Endodermal cell (in vitro differentiated cells): ENCODE measurements at regions not wholly inside any gene's neighbourhood (a gene's known extent, or its start where the extent isn't known, plus 50 kb on each side); places are given as distances from the start of the nearest gene placed in this dataset.
"Not testable (repeated sequence)": the region's sequence is repeated elsewhere in the genome, so short reads cannot be mapped to it uniquely, and the experiment has no call there.

Source experiments
- DNase-seq: peaks from one replicate; pipeline ENCODE4 v3.0.0-alpha.2; 2017
- H3K27ac ChIP-seq: 2 replicates; pipeline ENCODE4 v1.5.1; 2013; ENCODE audit warnings: mild to moderate bottlenecking, low read depth, low read length, moderate library complexity
- H3K27me3 ChIP-seq: 2 replicates; pipeline ENCODE4 v1.6.1; 2013; ENCODE audit warnings: mild to moderate bottlenecking, low read length, moderate library complexity; ENCODE audit not compliant: insufficient read depth, control insufficient read depth, poor library complexity, severe bottlenecking
- H3K36me3 ChIP-seq: 2 replicates; pipeline ENCODE4 v1.7.0; 2013; ENCODE audit warnings: mild to moderate bottlenecking, low read length, moderate library complexity; ENCODE audit not compliant: control insufficient read depth, insufficient read depth
- H3K4me1 ChIP-seq: one replicate; pipeline ENCODE4 v1.7.0; 2013; ENCODE audit warnings: low read length; ENCODE audit not compliant: control insufficient read depth, insufficient read depth
- H3K4me3 ChIP-seq: 2 replicates; pipeline ENCODE4 v1.5.1; 2013; ENCODE audit warnings: mild to moderate bottlenecking, low read length, moderate library complexity
- H3K9ac ChIP-seq: 2 replicates; pipeline ENCODE4 v1.6.1; 2013; ENCODE audit warnings: mild to moderate bottlenecking, low read length, moderate library complexity; ENCODE audit not compliant: poor library complexity, severe bottlenecking; ENCODE audit errors: extremely low read depth
- H3K9me3 ChIP-seq: 2 replicates; pipeline ENCODE4 v1.6.1; 2013; ENCODE audit warnings: mild to moderate bottlenecking, low read length, moderate library complexity; ENCODE audit not compliant: control insufficient read depth
- H3K27ac Mint-ChIP-seq: 2 replicates; pipeline ENCODE4 v1.8.0; 2020; ENCODE audit warnings: mixed read lengths
- H3K27me3 Mint-ChIP-seq: 2 replicates; pipeline ENCODE4 v1.8.0; 2021; ENCODE audit warnings: mild to moderate bottlenecking, mixed read lengths; ENCODE audit not compliant: insufficient read depth
- H3K36me3 Mint-ChIP-seq: 2 replicates; pipeline ENCODE4 v1.8.0; 2020; ENCODE audit warnings: low read depth, mixed read lengths
- H3K4me1 Mint-ChIP-seq: 2 replicates; pipeline ENCODE4 v1.8.0; 2020; ENCODE audit warnings: mixed read lengths
- H3K4me3 Mint-ChIP-seq: 2 replicates; pipeline ENCODE4 v1.8.0; 2020; ENCODE audit warnings: mild to moderate bottlenecking, moderate library complexity, mixed read lengths
- H3K9me3 Mint-ChIP-seq: 2 replicates; pipeline ENCODE4 v1.8.0; 2020; ENCODE audit warnings: mild to moderate bottlenecking, mixed read lengths
- WGBS, 2 experiments: methylation state at CpG; one replicate each; pipeline versions ENCODE4 v1.1.5 to v1.1.7; 2013; ENCODE audit warnings: missing lambda C conversion rate in 2 of 2, mixed read lengths in 1 of 2; ENCODE audit not compliant: insufficient coverage in 1 of 2, insufficient read length in 1 of 2; 5-methylcytosine and 5-hydroxymethylcytosine counted together

GRCh38 chr15:20069043-20069442 lies 472.6 kb downstream of the GOLGA6L6 start:
- H3K9me3 ChIP-seq, H3K36me3 Mint-ChIP-seq, H3K4me1 ChIP-seq, H3K27me3 ChIP-seq, H3K36me3 ChIP-seq, H3K4me3 Mint-ChIP-seq, H3K9me3 Mint-ChIP-seq, H3K27me3 Mint-ChIP-seq, H3K27ac Mint-ChIP-seq, H3K27ac ChIP-seq, DNase-seq, H3K4me3 ChIP-seq, H3K9ac ChIP-seq, H3K4me1 Mint-ChIP-seq: not testable (repeated sequence)
- 100% methylated on average over 3 of the region's 5 CpGs; no CpG with 5 or more reads in 1 of the 2 experiments for WGBS, 2 experiments

- H3K36me3 ChIP-seq, H3K9me3 ChIP-seq, H3K27ac Mint-ChIP-seq, H3K27ac ChIP-seq, H3K27me3 Mint-ChIP-seq, H3K4me1 ChIP-seq, H3K4me3 ChIP-seq, H3K36me3 Mint-ChIP-seq, H3K4me1 Mint-ChIP-seq, H3K4me3 Mint-ChIP-seq, H3K9ac ChIP-seq, H3K27me3 ChIP-seq: not testable (repeated sequence)
- peaks cover 14% of the 10 kb centered on the region for H3K9me3 Mint-ChIP-seq
- DNase-seq = peak; percentile 3
- WGBS, 2 experiments = 13 to 43% methylated on average over 1 to 2 of the region's 5 CpGs
Measured at GRCh38 chr15:20066173-20066572, 475.4 kb downstream of the GOLGA6L6 start.

GRCh38 chr15:20065508-20065907 lies 476.1 kb downstream of the GOLGA6L6 start:
- not testable (repeated sequence) for H3K9me3 ChIP-seq, H3K9ac ChIP-seq, H3K4me1 ChIP-seq, H3K4me3 Mint-ChIP-seq, H3K27me3 ChIP-seq, H3K36me3 ChIP-seq, H3K4me3 ChIP-seq, H3K36me3 Mint-ChIP-seq, H3K27ac ChIP-seq, DNase-seq, H3K27me3 Mint-ChIP-seq, H3K27ac Mint-ChIP-seq, H3K4me1 Mint-ChIP-seq
- WGBS, 2 experiments = 87% methylated on average over 6 of the region's 10 CpGs; no CpG with 5 or more reads in 1 of the 2 experiments
- peaks cover 14% of the 10 kb centered on the region for H3K9me3 Mint-ChIP-seq

GRCh38 chr15:20063167-20063566 lies 478.4 kb downstream of the GOLGA6L6 start:
- not testable (repeated sequence) for H3K4me3 Mint-ChIP-seq, H3K27me3 Mint-ChIP-seq, H3K27ac ChIP-seq, H3K4me3 ChIP-seq, H3K9me3 ChIP-seq, H3K27me3 ChIP-seq, H3K27ac Mint-ChIP-seq, H3K4me1 ChIP-seq, H3K9ac ChIP-seq, H3K36me3 ChIP-seq, H3K4me1 Mint-ChIP-seq, H3K36me3 Mint-ChIP-seq
- peaks cover 16% of the 10 kb centered on the region for H3K9me3 Mint-ChIP-seq
- peak; percentile 8 for DNase-seq
- WGBS, 2 experiments = 80 to 82% methylated on average over 4 to 5 of the region's 7 CpGs

GRCh38 chr15:20060838-20061237 lies 480.8 kb downstream of the GOLGA6L6 start:
- not testable (repeated sequence) for H3K4me1 Mint-ChIP-seq, H3K27ac ChIP-seq, H3K4me1 ChIP-seq, H3K36me3 Mint-ChIP-seq, H3K9ac ChIP-seq, H3K27me3 Mint-ChIP-seq, H3K4me3 Mint-ChIP-seq, H3K36me3 ChIP-seq, DNase-seq, H3K27me3 ChIP-seq, H3K9me3 ChIP-seq, H3K4me3 ChIP-seq, H3K27ac Mint-ChIP-seq
- peaks cover 21% of the 10 kb centered on the region for H3K9me3 Mint-ChIP-seq
- WGBS, 2 experiments = 84% methylated on average over 4 of the region's 13 CpGs; no CpG with 5 or more reads in 1 of the 2 experiments

GRCh38 chr15:20056871-20057270 lies 484.7 kb downstream of the GOLGA6L6 start:
- H3K9me3 ChIP-seq, H3K27ac Mint-ChIP-seq, H3K27ac ChIP-seq, H3K4me3 ChIP-seq, H3K4me3 Mint-ChIP-seq, H3K36me3 Mint-ChIP-seq, H3K4me1 Mint-ChIP-seq, H3K27me3 ChIP-seq, H3K9ac ChIP-seq, H3K36me3 ChIP-seq, H3K4me1 ChIP-seq, H3K27me3 Mint-ChIP-seq: not testable (repeated sequence)
- H3K9me3 Mint-ChIP-seq = peaks cover 14% of the 10 kb centered on the region
- WGBS, 2 experiments = 85% methylated on average over 4 of the region's 5 CpGs; no CpG with 5 or more reads in 1 of the 2 experiments
- DNase-seq = peak; percentile 17

- H3K4me3 ChIP-seq, H3K27ac Mint-ChIP-seq, H3K4me1 Mint-ChIP-seq, H3K9me3 ChIP-seq, H3K27ac ChIP-seq, H3K4me1 ChIP-seq, H3K27me3 ChIP-seq, H3K36me3 Mint-ChIP-seq, H3K36me3 ChIP-seq, H3K9ac ChIP-seq, H3K4me3 Mint-ChIP-seq, H3K27me3 Mint-ChIP-seq: not testable (repeated sequence)
- WGBS, 2 experiments = 74% methylated on average over 3 of the region's 5 CpGs; no CpG with 5 or more reads in 1 of the 2 experiments
- peaks cover 12% of the 10 kb centered on the region for H3K9me3 Mint-ChIP-seq
- DNase-seq = peak; percentile 5
Measured at GRCh38 chr15:20055921-20056320, 485.7 kb downstream of the GOLGA6L6 start.
